B cell (primary cell): ENCODE measurements at regions not wholly inside any gene's neighbourhood (a gene's known extent, or its start where the extent isn't known, plus 50 kb on each side); places are given as distances from the start of the nearest gene placed in this dataset.

Source experiments
- ATAC-seq: fragments of 200-7000 bp; cut with Tn5 transposase; one replicate; pipeline ENCODE4 v1.10.0; 2021; ENCODE audit warnings: low read depth, mild to moderate bottlenecking, moderate number of reproducible peaks, moderate library complexity
- CTCF ChIA-PET: fragments of 350-600 bp; sonication (Branson Sonifier 250); formaldehyde crosslinking; loops from one replicate; lab custom pipeline; 2021; ENCODE audit warnings: antibody characterized with exemption, inconsistent platforms; lab: Charles Lee
- POLR2A ChIA-PET: fragments of 350-600 bp; sonication (Branson Sonifier 250); formaldehyde crosslinking; loops from one replicate; lab custom pipeline; 2021; ENCODE audit warnings: antibody characterized with exemption; lab: Charles Lee
- DNase-seq: peaks from one replicate; pipeline ENCODE4 v3.0.0; 2013
- H2AFZ ChIP-seq: 2 replicates; pipeline ENCODE4 v1.6.1; 2012; ENCODE audit warnings: mild to moderate bottlenecking, low read depth, low read length; ENCODE audit not compliant: insufficient read depth, poor library complexity, severe bottlenecking
- H3K27ac ChIP-seq, 2 donors: 1 replicate in 1 of 2; 2 replicates in 1 of 2; pipeline ENCODE4 v1.5.1; 2012 to 2013; ENCODE audit warnings: low read length in 2 of 2, mild to moderate bottlenecking in 2 of 2, moderate library complexity in 1 of 2
- H3K27me3 ChIP-seq, 4 experiments: fragments of 200-600 bp in 1 of 4; sonication (generic) in 1 of 4; replicated peaks in 1 of 4; 1 replicate in 2 of 4; 2 replicates in 2 of 4; pipeline versions ENCODE4 v1.6.1 to v1.7.0; 2013 to 2016; ENCODE audit warnings: low read length in 3 of 4, mild to moderate bottlenecking in 2 of 4, mixed read lengths in 1 of 4, moderate library complexity in 1 of 4; ENCODE audit not compliant: insufficient read depth in 4 of 4, control insufficient read depth in 3 of 4; ENCODE audit errors: control extremely low read depth in 1 of 4
- H3K36me3 ChIP-seq, 2 experiments: replicated peaks in 1 of 2; 1 replicate in 1 of 2; 2 replicates in 1 of 2; pipeline versions ENCODE4 v1.6.1 to v1.7.1; 2013; ENCODE audit warnings: low read length in 1 of 2; ENCODE audit not compliant: insufficient read depth in 2 of 2, control insufficient read depth in 1 of 2; ENCODE audit errors: control extremely low read depth in 1 of 2, extremely low read depth in 1 of 2
- H3K4me1 ChIP-seq, 2 donors: fragments of 200-600 bp in 1 of 2; sonication (generic) in 1 of 2; 1 replicate in 1 of 2; 2 replicates in 1 of 2; pipeline versions ENCODE4 v1.5.1 to v1.6.1; 2013 to 2017; ENCODE audit warnings: low read length in 2 of 2; ENCODE audit not compliant: control insufficient read depth in 2 of 2, insufficient read depth in 2 of 2
- H3K4me2 ChIP-seq: replicated peaks from 2 replicates; pipeline ENCODE3; 2012; ENCODE audit warnings: mild to moderate bottlenecking, low read depth, low read length; ENCODE audit not compliant: poor library complexity, severe bottlenecking
- H3K4me3 ChIP-seq, 5 experiments: fragments of 200-600 bp in 1 of 5; sonication (generic) in 1 of 5; 1 replicate in 3 of 5; 2 replicates in 2 of 5; pipeline versions ENCODE4 v1.5.1 to v1.7.0; 2011 to 2016; ENCODE audit warnings: low read length in 4 of 5, mild to moderate bottlenecking in 4 of 5, low read depth in 2 of 5, control low read depth in 1 of 5, moderate library complexity in 1 of 5; ENCODE audit not compliant: insufficient read depth in 1 of 5; ENCODE audit errors: control extremely low read depth in 1 of 5, extremely low read depth in 1 of 5
- H3K79me2 ChIP-seq: fragments of 200-600 bp; sonication (generic); one replicate; pipeline ENCODE4 v1.6.0; 2016; ENCODE audit warnings: low read length; ENCODE audit not compliant: control insufficient read depth, insufficient read depth
- H3K9ac ChIP-seq: fragments of 200-600 bp; sonication (generic); 2 replicates; pipeline ENCODE4 v1.6.1; 2017; ENCODE audit warnings: mild to moderate bottlenecking, low read length, moderate library complexity
- H3K9me3 ChIP-seq, 3 donors: one replicate each; pipeline versions ENCODE4 v1.6.1 to v1.7.1; 2013; ENCODE audit warnings: low read length in 2 of 3; ENCODE audit not compliant: control insufficient read depth in 2 of 3, insufficient read depth in 1 of 3; ENCODE audit errors: control extremely low read depth in 1 of 3
- H4K20me1 ChIP-seq: 2 replicates; pipeline ENCODE4 v1.6.0; 2012; ENCODE audit warnings: mild to moderate bottlenecking, low read length; ENCODE audit not compliant: insufficient read depth, control insufficient read depth, poor library complexity, severe bottlenecking
- H3K27ac Mint-ChIP-seq: one replicate; pipeline ENCODE4 v1.8.0; 2021; ENCODE audit warnings: mixed read lengths
- H3K27me3 Mint-ChIP-seq: one replicate; pipeline ENCODE4 v1.8.0; 2021; ENCODE audit warnings: mixed read lengths
- H3K4me1 Mint-ChIP-seq: one replicate; pipeline ENCODE4 v1.8.0; 2021; ENCODE audit warnings: mixed read lengths
- H3K4me3 Mint-ChIP-seq: one replicate; pipeline ENCODE4 v1.8.0; 2021; ENCODE audit warnings: mixed read lengths
- H3K9me3 Mint-ChIP-seq: one replicate; pipeline ENCODE4 v1.8.0; 2022; ENCODE audit warnings: mixed read lengths; ENCODE audit not compliant: insufficient read depth
- CTCF ChIP-seq: fragments of 200-600 bp; IDR thresholded peaks from one replicate; pipeline ENCODE4 v1.8.0; 2022; ENCODE audit warnings: antibody characterized with exemption, mild to moderate bottlenecking
- EZH2 ChIP-seq: IDR thresholded peaks from 2 replicates; pipeline ENCODE4 v1.6.1; 2012; ENCODE audit warnings: borderline replicate concordance, low read depth, mild to moderate bottlenecking, moderate library complexity, low read length; ENCODE audit not compliant: insufficient read depth, poor library complexity, severe bottlenecking
- WGBS: methylation state at CpG from one replicate; pipeline ENCODE4 v1.1.5; 2013; ENCODE audit warnings: missing lambda C conversion rate; ENCODE audit not compliant: insufficient coverage; 5-methylcytosine and 5-hydroxymethylcytosine counted together
- intact Hi-C: fragments of 100-400 bp; cut with micrococcal nuclease; formaldehyde crosslinking; loops from one replicate; pipeline ENCODE4 v1.10.0; 2022

GRCh38 chr5:82639393-82640144, 361.4 kb upstream of the RPS23 start:
- intact Hi-C loops = loop anchor here (5.0 kb wide), 1 partner anchor 833 kb away; the partner anchor contains the start of gene VCAN
- ATAC-seq = no peak
- 82% methylated on average over 1 of the region's 2 CpGs for WGBS
- no peak overlapping the region for H2AFZ ChIP-seq
- H3K27ac Mint-ChIP-seq = no peak overlapping the region
- H3K4me3 Mint-ChIP-seq = no peak overlapping the region
- no peaks in the 10 kb centered on the region for H3K4me1 Mint-ChIP-seq
- H3K27me3 Mint-ChIP-seq = no peaks in the 10 kb centered on the region
- TF ChIP-seq CTCF = no peak
- TF ChIP-seq EZH2 = no peak
- H3K27me3 ChIP-seq = no peaks in the 10 kb centered on the region
- ChIA-PET CTCF (interaction anchor here (0.5 to 0.8 kb wide), 3 partner anchors 8 to 853 kb away, joined by 3 read pairs; no protein-coding TSS in a partner anchor), POLR2A (no interaction called here)
- no peaks in the 10 kb centered on the region for H3K9me3 ChIP-seq
- H3K27ac ChIP-seq = no peak overlapping the region
- no peak for DNase-seq
- H3K4me1 ChIP-seq = no peaks in the 10 kb centered on the region
- H4K20me1 ChIP-seq = no peaks in the 10 kb centered on the region
- no peaks in the 10 kb centered on the region for H3K9me3 Mint-ChIP-seq
- no peaks in the 10 kb centered on the region for H3K79me2 ChIP-seq
- H3K36me3 ChIP-seq = no peaks in the 10 kb centered on the region
- H3K4me2 ChIP-seq = no peak overlapping the region
- no peak overlapping the region for H3K9ac ChIP-seq
- no peak overlapping the region for H3K4me3 ChIP-seq

- no peak for DNase-seq
- no peak overlapping the region for H3K9ac ChIP-seq
- H3K79me2 ChIP-seq = no peaks in the 10 kb centered on the region
- intact Hi-C loops = no loop called here
- no peaks in the 10 kb centered on the region for H3K27me3 ChIP-seq
- Mint-ChIP-seq H3K27me3 (no peaks in the 10 kb centered on the region), H3K4me1 (no peaks in the 10 kb centered on the region), H3K27ac (no peak overlapping the region), H3K9me3 (no peaks in the 10 kb centered on the region), H3K4me3 (no peak overlapping the region)
- no peak overlapping the region for H3K4me2 ChIP-seq
- H3K27ac ChIP-seq = no peak overlapping the region
- CTCF ChIA-PET = no interaction called here
- H3K4me3 ChIP-seq = no peak overlapping the region
- H4K20me1 ChIP-seq = no peaks in the 10 kb centered on the region
- 67% methylated on average over 1 of the region's 1 CpG for WGBS
- no peak for TF ChIP-seq EZH2
- TF ChIP-seq CTCF = no peak
- POLR2A ChIA-PET = no interaction called here
- no peak overlapping the region for H2AFZ ChIP-seq
- H3K36me3 ChIP-seq = no peaks in the 10 kb centered on the region
- no peaks in the 10 kb centered on the region for H3K4me1 ChIP-seq
- H3K9me3 ChIP-seq = no peaks in the 10 kb centered on the region
- no peak for ATAC-seq
These were observed 358.4 kb upstream of the RPS23 start for GRCh38 chr5:82636591-82636990.
